ENCODE measurements at regions not wholly inside any gene's neighbourhood (a gene's known extent, or its start where the extent isn't known, plus 50 kb on each side); places are given as distances from the start of the nearest gene placed in this dataset.
"Not testable (repeated sequence)": the region's sequence is repeated elsewhere in the genome, so short reads cannot be mapped to it uniquely, and the experiment has no call there.

DNA sequence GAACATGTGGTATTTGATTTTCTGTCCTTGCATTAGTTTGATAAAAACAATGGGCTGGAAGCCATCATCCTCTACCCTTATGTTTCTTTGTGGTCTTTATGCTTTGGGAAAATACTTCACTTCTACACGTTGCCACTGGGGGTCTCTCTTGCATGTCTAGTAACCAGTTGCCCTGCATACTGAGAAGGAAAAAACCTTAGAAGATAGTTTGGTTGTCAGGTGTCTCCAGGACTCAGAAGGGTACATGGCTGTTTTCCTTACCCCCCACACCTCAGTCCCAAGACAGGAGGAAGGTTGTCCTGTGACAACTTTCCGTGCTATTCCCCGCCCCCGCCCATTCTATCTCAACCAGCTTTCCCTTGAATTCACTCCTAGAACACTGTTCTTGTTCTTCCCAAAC, 62.1 kb upstream of the LANCL3 start:
- peak; percentile 2 for DNase-seq

DNA sequence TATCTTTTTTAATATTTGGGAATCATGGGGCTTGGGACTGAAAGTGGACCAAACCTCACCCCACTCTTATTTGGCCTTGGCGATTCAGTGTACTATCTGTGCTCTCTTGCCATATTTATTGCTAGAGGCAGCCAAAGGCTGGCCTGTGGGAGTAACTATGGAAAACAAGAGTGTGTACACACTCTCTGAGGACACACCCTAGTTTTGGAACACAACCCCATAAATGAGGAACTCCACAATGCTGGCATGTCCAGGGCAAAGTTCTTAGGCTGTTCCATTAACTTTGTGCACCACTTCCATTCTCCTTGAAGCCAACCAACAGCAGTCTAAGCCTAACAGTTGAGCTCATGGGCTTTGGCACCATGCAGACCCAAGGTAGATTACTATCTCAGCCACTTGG, 54.9 kb upstream of the LANCL3 start:
- not testable (repeated sequence) for DNase-seq

DNA sequence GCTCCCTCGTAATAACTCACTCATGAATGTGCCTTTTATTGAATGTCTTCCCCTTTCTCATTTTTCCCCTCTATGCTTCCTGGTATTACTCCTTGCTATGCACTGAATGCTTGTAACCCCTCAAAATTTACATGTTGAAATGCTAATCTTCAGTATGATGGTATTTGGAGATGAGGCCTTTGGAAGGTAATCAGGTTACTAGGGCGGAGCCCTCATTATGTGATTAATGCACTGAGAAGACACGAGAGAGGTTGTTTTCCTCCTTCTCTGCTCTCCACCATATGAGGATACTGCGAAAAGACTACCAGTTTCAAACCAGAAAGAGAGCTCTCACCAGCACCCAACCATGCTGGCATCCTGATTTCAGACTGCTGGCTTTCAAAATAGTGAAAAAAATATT, 52.2 kb upstream of the LANCL3 start:
- DNase-seq = not testable (repeated sequence)

DNA sequence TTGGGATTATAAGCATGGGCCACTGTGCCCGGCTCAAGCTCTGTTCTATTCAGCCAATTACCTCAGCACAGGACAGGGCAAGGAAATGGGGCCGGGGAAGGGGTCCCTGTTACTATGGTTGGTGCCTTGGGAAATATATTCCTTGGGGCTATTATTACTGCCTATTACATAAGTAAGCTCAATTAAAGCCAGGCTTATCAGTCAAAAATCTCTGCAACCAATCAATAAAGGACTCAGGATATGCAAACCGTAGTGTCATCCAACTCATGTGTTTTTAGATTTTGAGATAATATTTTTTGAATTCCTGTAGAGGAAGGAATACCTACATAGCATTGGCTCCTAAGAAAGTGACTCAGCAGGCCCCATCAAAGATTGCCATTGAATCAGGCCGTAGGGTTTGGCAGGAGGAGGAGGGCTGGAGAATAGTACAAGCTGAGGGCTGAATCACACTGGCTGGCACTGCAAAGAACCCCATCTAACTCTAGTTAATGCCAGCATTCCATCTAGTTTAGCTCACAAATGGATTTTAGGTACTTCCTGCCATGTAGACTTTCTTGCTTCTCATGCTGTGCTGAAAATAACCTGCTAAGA, 50.5 kb upstream of the LANCL3 start:
- not testable (repeated sequence) for DNase-seq

Measured in NCI-H2171 treated with DMSO at 0.1 percent for 48 hours (cell line).